ENCODE measurements at regions not wholly inside any gene's neighbourhood (a gene's known extent, or its start where the extent isn't known, plus 50 kb on each side); places are given as distances from the start of the nearest gene placed in this dataset.

- TF ChIP-seq CTCF (IDR thresholded peaks at IDR 0.05): no peak
Observed at GRCh38 chr5:136811086-136811485, 445.7 kb upstream of the TRPC7 start.

GRCh38 chr5:136810261-136810801, 445.0 kb upstream of the TRPC7 start:
- H3K9me3 ChIP-seq: no peaks in the 10 kb centered on the region
- no peak for TF ChIP-seq CTCF (IDR thresholded peaks at IDR 0.05)
- H3K27me3 ChIP-seq: no peaks in the 10 kb centered on the region
- H3K36me3 ChIP-seq: no peaks in the 10 kb centered on the region
- peaks cover 0 to 15% of the 10 kb centered on the region in 2 donors for H3K4me1 ChIP-seq
- no peak for DNase-seq (ENCODE audit: low spot score)
- H3K4me3 ChIP-seq: no peak overlapping the region
- peak overlapping the region; percentile 62 to 72 for H3K27ac ChIP-seq

More at GRCh38 chr5:136811086-136811485, 445.7 kb upstream of the TRPC7 start:
- DNase-seq (ENCODE audit: low spot score): no peak
- H3K27ac ChIP-seq: peak overlapping the region; percentile 62 to 72
- no peaks in the 10 kb centered on the region for H3K27me3 ChIP-seq
- H3K4me1 ChIP-seq: peaks cover 0 to 17% of the 10 kb centered on the region in 2 donors
- H3K36me3 ChIP-seq: no peaks in the 10 kb centered on the region
- H3K4me3 ChIP-seq: no peak overlapping the region
- H3K9me3 ChIP-seq: no peaks in the 10 kb centered on the region

- no peak for DNase-seq (ENCODE audit: low spot score)
- Histone ChIP-seq H3K4me1 (peaks cover 0 to 15% of the 10 kb centered on the region in 2 donors), H3K27me3 (no peaks in the 10 kb centered on the region), H3K36me3 (no peaks in the 10 kb centered on the region), H3K27ac (no peak overlapping the region), H3K4me3 (no peak overlapping the region), H3K9me3 (no peaks in the 10 kb centered on the region)
- TF ChIP-seq CTCF (IDR thresholded peaks at IDR 0.05): no peak
Observed at GRCh38 chr5:136809382-136809781, 444.0 kb upstream of the TRPC7 start.

GRCh38 chr5:136808756-136809155, 443.4 kb upstream of the TRPC7 start:
- Histone ChIP-seq H3K4me1 (peaks cover 0 to 15% of the 10 kb centered on the region in 2 donors), H3K27me3 (no peaks in the 10 kb centered on the region)

GRCh38 chr5:136805466-136805865, 440.1 kb upstream of the TRPC7 start:
- peaks cover 0 to 7% of the 10 kb centered on the region in 2 donors for H3K4me1 ChIP-seq
- TF ChIP-seq CTCF (IDR thresholded peaks at IDR 0.05): peak in 1 of 2 donors; percentile 25
- DNase-seq (ENCODE audit: low spot score): no peak
- no peak overlapping the region for H3K27ac ChIP-seq
- no peaks in the 10 kb centered on the region for H3K36me3 ChIP-seq
- no peaks in the 10 kb centered on the region for H3K27me3 ChIP-seq
- H3K9me3 ChIP-seq: no peaks in the 10 kb centered on the region
- no peak overlapping the region for H3K4me3 ChIP-seq

More at GRCh38 chr5:136808756-136809155, 443.4 kb upstream of the TRPC7 start:
- no peaks in the 10 kb centered on the region for H3K36me3 ChIP-seq
- H3K4me3 ChIP-seq: no peak overlapping the region
- H3K27ac ChIP-seq: no peak overlapping the region
- H3K9me3 ChIP-seq: no peaks in the 10 kb centered on the region
- DNase-seq (ENCODE audit: low spot score): no peak
- TF ChIP-seq CTCF (IDR thresholded peaks at IDR 0.05): no peak

GRCh38 chr5:136802383-136802782, 437.0 kb upstream of the TRPC7 start:
- H3K9me3 ChIP-seq: no peaks in the 10 kb centered on the region
- no peaks in the 10 kb centered on the region for H3K4me1 ChIP-seq
- H3K27me3 ChIP-seq: no peaks in the 10 kb centered on the region
- no peak overlapping the region for H3K4me3 ChIP-seq
- H3K36me3 ChIP-seq: no peaks in the 10 kb centered on the region
- DNase-seq (ENCODE audit: low spot score): no peak
- no peak overlapping the region for H3K27ac ChIP-seq
- peak in 1 of 2 donors; percentile 62 for TF ChIP-seq CTCF (IDR thresholded peaks at IDR 0.05)

All from right atrium auricular region (tissue), 2 donors.